SU-DHL-6 (cell line): ENCODE measurements at regions not wholly inside any gene's neighbourhood (a gene's known extent, or its start where the extent isn't known, plus 50 kb on each side); places are given as distances from the start of the nearest gene placed in this dataset.

Experiments used
- CTCF ChIP-seq: fragments of 200-600 bp; sonication (generic); IDR thresholded peaks from one replicate; pipeline ENCODE4 v1.5.1; 2017; ENCODE audit warnings: antibody characterized with exemption, mild to moderate bottlenecking, low read length, moderate library complexity; ENCODE audit not compliant: insufficient read depth, poor library complexity, severe bottlenecking
- EZH2phosphoT487 ChIP-seq: fragments of 200-600 bp; sonication (generic), shearing (Covaris generic); conservative IDR thresholded peaks from 2 replicates; pipeline ENCODE4 v1.6.1; 2018; ENCODE audit warnings: mild to moderate bottlenecking, antibody characterized with exemption, low read length, moderate library complexity, mixed read lengths

DNA sequence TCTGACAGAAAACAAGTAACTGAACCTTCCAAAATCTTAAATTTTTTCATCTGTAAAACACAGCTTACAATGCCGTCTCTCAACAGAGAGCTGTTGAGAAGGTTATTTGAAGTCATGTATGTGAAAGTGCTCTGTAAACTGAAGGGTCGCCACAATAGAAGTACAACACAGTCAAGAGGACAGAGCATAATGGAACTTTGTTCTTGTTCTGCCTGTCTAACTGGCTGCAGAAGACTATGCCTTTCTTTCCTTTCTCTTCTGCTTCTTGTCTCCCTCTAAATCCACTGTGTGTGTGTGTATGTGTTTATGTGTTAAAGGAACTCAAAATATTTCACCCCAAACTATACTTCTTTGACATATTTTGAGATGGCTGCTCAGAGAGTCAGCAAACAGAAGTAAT, 365.8 kb upstream of the RND3 start:
- no peak for TF ChIP-seq CTCF
- no peak for TF ChIP-seq EZH2phosphoT487
